ENCODE measurements at regions not wholly inside any gene's neighbourhood (a gene's known extent, or its start where the extent isn't known, plus 50 kb on each side); places are given as distances from the start of the nearest gene placed in this dataset.

GRCh38 chr5:50564558-50564957, 101.9 kb upstream of the PARP8 start:
- TF ChIP-seq CTCF (IDR thresholded peaks at IDR 0.05; ENCODE audit: low read depth, low read length, poor library complexity, severe bottlenecking) = no peak
- no peak for TF ChIP-seq EZH2phosphoT487 (IDR thresholded peaks at IDR 0.05; ENCODE audit: borderline replicate concordance, low read length)

Data from DOHH2 (cell line).